Loucy (cell line): ENCODE measurements at regions not wholly inside any gene's neighbourhood (a gene's known extent, or its start where the extent isn't known, plus 50 kb on each side); places are given as distances from the start of the nearest gene placed in this dataset.

Experiments
- H2AFZ ChIP-seq: fragments of 200-600 bp; sonication (generic); 2 replicates; pipeline ENCODE4 v1.6.0; 2016; ENCODE audit warnings: antibody characterized with exemption, mild to moderate bottlenecking, low read length, moderate library complexity
- H3F3A ChIP-seq: fragments of 200-600 bp; 2 replicates; pipeline ENCODE4 v1.6.0; 2016; ENCODE audit warnings: antibody characterized with exemption, low read depth, mild to moderate bottlenecking
- H3K27me3 ChIP-seq: fragments of 200-600 bp; sonication (generic); 2 replicates; pipeline ENCODE4 v1.6.1; 2014; ENCODE audit warnings: low read length, mild to moderate bottlenecking; ENCODE audit not compliant: insufficient read depth, poor library complexity, severe bottlenecking
- H3K36me3 ChIP-seq: fragments of 200-600 bp; sonication (generic); 2 replicates; pipeline ENCODE4 v1.6.1; 2016; ENCODE audit warnings: low read length; ENCODE audit not compliant: insufficient read depth
- H3K4me1 ChIP-seq: fragments of 200-600 bp; sonication (generic); 2 replicates; pipeline ENCODE4 v1.5.1; 2014; ENCODE audit warnings: low read length, mild to moderate bottlenecking; ENCODE audit not compliant: insufficient read depth, poor library complexity, severe bottlenecking
- H3K4me2 ChIP-seq: fragments of 200-600 bp; sonication (generic); 2 replicates; pipeline ENCODE4 v1.6.0; 2014; ENCODE audit warnings: antibody characterized with exemption, low read length, low read depth, mild to moderate bottlenecking; ENCODE audit not compliant: poor library complexity, severe bottlenecking
- H3K4me3 ChIP-seq: fragments of 200-600 bp; sonication (generic); 2 replicates; pipeline ENCODE4 v1.5.1; 2014; ENCODE audit warnings: low read length, mild to moderate bottlenecking, mixed read lengths; ENCODE audit not compliant: poor library complexity, severe bottlenecking
- H3K79me2 ChIP-seq: fragments of 200-600 bp; sonication (generic); 2 replicates; pipeline ENCODE4 v1.6.1; 2014; ENCODE audit warnings: low read length; ENCODE audit not compliant: insufficient read depth
- H3K9ac ChIP-seq: fragments of 200-600 bp; sonication (generic); 2 replicates; pipeline ENCODE4 v1.6.0; 2014; ENCODE audit warnings: mild to moderate bottlenecking, low read depth, low read length, moderate library complexity; ENCODE audit not compliant: poor library complexity, severe bottlenecking
- H3K9me2 ChIP-seq: fragments of 200-600 bp; sonication (generic); replicated peaks from 2 replicates; pipeline ENCODE4 v1.6.1; 2016; ENCODE audit warnings: low read depth, low read length, mixed read lengths
- H3K9me3 ChIP-seq: fragments of 200-600 bp; sonication (generic); 2 replicates; pipeline ENCODE4 v1.6.1; 2014; ENCODE audit warnings: mild to moderate bottlenecking, antibody characterized with exemption, low read length, low read depth; ENCODE audit not compliant: insufficient read depth
- H4K20me1 ChIP-seq: fragments of 200-600 bp; sonication (generic); 2 replicates; pipeline ENCODE4 v1.6.0; 2014; ENCODE audit warnings: antibody characterized with exemption, low read length, mild to moderate bottlenecking; ENCODE audit not compliant: insufficient read depth, poor library complexity, severe bottlenecking
- EZH2phosphoT487 ChIP-seq: fragments of 200-600 bp; IDR thresholded peaks from 2 replicates; pipeline ENCODE4 v1.6.1; 2018; ENCODE audit warnings: antibody characterized with exemption, mild to moderate bottlenecking, moderate library complexity, borderline replicate concordance
- TF ChIP-seq, protein P1 (sequence below): fragments of 200-600 bp; sonication (generic); conservative IDR thresholded peaks from 2 replicates; pipeline ENCODE4 v1.5.1; 2014; ENCODE audit warnings: mild to moderate bottlenecking, antibody characterized with exemption, low read length

DNA sequence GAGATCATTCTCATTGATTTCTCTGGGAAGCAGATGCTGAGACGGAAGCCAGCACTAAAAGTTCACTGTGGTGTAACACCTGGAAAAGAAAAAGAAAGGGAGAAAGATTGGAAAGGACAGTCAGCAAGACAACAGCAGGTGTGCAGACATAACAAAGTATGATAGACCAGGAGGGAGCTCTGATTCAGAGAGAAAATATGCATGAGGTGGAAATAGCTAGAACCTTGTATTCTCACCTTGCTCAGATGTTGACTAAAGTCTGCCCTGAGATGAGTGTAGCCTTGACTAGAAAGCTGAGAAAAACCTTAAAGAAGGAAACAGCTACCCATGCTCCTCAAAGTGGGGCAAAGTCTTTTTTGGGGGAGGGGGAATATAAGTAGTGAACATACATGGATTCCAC is 1711.8 kb downstream of the EFNB2 start:
- Histone ChIP-seq H2AFZ (no peak overlapping the region), H3K27me3 (no peaks in the 10 kb centered on the region), H3K4me3 (no peak overlapping the region), H3K9ac (no peak overlapping the region), H3K4me2 (no peak overlapping the region), H3K36me3 (no peaks in the 10 kb centered on the region), H4K20me1 (no peaks in the 10 kb centered on the region), H3K4me1 (no peaks in the 10 kb centered on the region), H3K79me2 (no peaks in the 10 kb centered on the region), H3F3A (no peaks in the 10 kb centered on the region; the same call in 1 of the 2 replicates), H3K9me3 (no peaks in the 10 kb centered on the region), H3K9me2 (no peaks in the 10 kb centered on the region)
- TF ChIP-seq EZH2phosphoT487, result no peak
- TF ChIP-seq, protein P1, sequence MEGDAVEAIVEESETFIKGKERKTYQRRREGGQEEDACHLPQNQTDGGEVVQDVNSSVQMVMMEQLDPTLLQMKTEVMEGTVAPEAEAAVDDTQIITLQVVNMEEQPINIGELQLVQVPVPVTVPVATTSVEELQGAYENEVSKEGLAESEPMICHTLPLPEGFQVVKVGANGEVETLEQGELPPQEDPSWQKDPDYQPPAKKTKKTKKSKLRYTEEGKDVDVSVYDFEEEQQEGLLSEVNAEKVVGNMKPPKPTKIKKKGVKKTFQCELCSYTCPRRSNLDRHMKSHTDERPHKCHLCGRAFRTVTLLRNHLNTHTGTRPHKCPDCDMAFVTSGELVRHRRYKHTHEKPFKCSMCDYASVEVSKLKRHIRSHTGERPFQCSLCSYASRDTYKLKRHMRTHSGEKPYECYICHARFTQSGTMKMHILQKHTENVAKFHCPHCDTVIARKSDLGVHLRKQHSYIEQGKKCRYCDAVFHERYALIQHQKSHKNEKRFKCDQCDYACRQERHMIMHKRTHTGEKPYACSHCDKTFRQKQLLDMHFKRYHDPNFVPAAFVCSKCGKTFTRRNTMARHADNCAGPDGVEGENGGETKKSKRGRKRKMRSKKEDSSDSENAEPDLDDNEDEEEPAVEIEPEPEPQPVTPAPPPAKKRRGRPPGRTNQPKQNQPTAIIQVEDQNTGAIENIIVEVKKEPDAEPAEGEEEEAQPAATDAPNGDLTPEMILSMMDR, result no peak

DNA sequence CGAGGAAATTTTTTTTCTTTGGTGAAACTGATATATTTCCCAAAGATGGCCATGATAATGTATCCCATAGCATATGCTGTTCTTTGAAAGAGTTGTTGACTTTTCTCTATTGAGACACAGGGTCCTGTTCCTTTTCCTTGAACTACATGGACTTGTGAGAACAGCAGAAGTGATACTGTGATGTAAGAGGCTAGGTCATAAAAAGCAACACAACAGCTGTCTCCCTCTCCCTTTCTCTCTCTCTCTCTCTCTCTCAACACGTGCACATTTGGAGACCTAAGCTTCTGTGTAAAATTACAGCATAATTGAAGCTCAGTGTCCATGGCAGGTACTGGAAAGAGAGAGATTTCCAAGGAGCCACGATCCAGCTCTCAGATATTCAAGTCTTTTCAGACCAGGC is 1712.4 kb downstream of the EFNB2 start:
- Histone ChIP-seq H3K27me3 (no peaks in the 10 kb centered on the region), H3K9ac (no peak overlapping the region), H3K9me2 (no peaks in the 10 kb centered on the region), H3K4me2 (no peak overlapping the region), H3K4me3 (no peak overlapping the region), H3K79me2 (no peaks in the 10 kb centered on the region), H4K20me1 (no peaks in the 10 kb centered on the region), H3F3A (no peaks in the 10 kb centered on the region), H2AFZ (no peak overlapping the region), H3K36me3 (no peaks in the 10 kb centered on the region), H3K4me1 (no peaks in the 10 kb centered on the region), H3K9me3 (no peaks in the 10 kb centered on the region)
- no peak for TF ChIP-seq EZH2phosphoT487
- TF ChIP-seq, protein P1, result no peak

DNA sequence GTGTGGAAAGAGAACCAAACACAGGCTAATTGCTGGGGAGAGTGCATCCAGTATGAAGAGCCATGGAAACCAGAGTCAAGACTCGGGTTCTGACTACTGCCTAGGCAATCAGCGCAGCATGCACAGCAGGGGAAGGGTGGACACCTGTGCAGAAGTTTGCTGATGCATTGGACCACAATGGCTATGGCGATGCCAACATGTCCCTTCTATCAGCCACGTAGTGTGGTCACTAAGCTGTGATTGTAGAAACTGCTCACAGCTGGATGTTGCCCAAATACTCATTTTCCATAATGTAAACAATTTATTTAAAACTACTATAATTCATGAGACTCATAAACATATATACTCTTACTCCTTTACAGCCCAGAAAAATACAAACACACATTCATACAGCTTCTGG is 1718.2 kb downstream of the EFNB2 start:
- no peaks in the 10 kb centered on the region for H3K9me2 ChIP-seq
- H3K27me3 ChIP-seq, result no peaks in the 10 kb centered on the region
- H3K36me3 ChIP-seq, result no peaks in the 10 kb centered on the region
- no peaks in the 10 kb centered on the region for H3K9me3 ChIP-seq
- H3K4me3 ChIP-seq, result no peak overlapping the region
- H3K79me2 ChIP-seq, result no peaks in the 10 kb centered on the region
- H3K4me2 ChIP-seq, result no peak overlapping the region
- no peaks in the 10 kb centered on the region for H3F3A ChIP-seq
- H4K20me1 ChIP-seq, result no peaks in the 10 kb centered on the region
- no peak overlapping the region for H2AFZ ChIP-seq
- no peaks in the 10 kb centered on the region for H3K4me1 ChIP-seq
- H3K9ac ChIP-seq, result no peak overlapping the region
- TF ChIP-seq, protein P1, result no peak
- TF ChIP-seq EZH2phosphoT487, result no peak
